NCI-H82 treated with DMSO at 0.1 percent for 48 hours (cell line): ENCODE measurements at regions not wholly inside any gene's neighbourhood (a gene's known extent, or its start where the extent isn't known, plus 50 kb on each side); places are given as distances from the start of the nearest gene placed in this dataset.
A peak's percentile ranks its signal among the peaks of the same experiment; 100 is the strongest.

Experiments
- DNase-seq: peaks from one replicate; lab custom pipeline; 2025; ENCODE audit not compliant: unreplicated experiment; lab: John Stamatoyannopoulos, UW

GRCh38 chr15:97528238-97528637, 432.3 kb upstream of the ARRDC4 start:
- no peak for DNase-seq

GRCh38 chr15:97545799-97546198, 414.7 kb upstream of the ARRDC4 start:
- DNase-seq: no peak

- DNase-seq: no peak
Observed at GRCh38 chr15:97547381-97547780, 413.1 kb upstream of the ARRDC4 start.

DNA sequence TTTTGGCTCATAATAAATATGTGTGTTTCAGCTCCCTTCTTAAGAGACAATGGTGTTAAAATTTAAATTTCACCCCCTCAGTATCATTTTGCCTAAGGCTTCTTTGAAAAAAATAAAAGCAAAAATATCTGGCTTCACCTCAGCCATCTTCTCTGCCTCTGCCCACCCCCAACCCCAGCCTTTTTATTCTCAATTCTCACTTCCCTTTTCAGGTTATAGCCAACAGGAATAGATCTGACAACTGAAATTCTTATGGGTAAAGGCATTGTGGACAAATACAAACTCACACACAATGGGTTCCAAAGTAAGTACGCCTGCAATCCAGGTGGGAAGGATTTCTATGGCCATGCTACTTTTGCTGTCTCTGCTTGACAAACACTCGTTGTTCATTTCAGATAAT, 399.0 kb upstream of the ARRDC4 start:
- no peak for DNase-seq

DNA sequence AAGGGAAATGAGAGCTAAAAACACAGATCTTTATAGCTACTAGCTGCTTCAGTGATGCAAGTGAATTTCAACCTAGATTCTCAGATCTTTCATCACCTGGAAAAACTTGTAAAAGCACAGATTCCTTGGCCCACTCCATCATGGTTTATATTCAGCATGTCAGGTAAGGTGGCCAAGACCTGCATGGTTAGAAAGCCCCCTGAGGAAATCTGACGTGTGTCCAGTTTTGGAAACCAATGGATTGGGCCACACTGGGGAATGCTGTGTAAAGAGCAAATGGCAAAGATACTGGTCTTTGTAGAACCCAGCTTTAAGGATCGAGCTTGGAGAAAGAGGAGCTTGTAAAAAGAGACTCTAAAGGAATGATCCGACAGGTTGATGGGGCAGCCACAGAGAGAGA, 397.0 kb upstream of the ARRDC4 start:
- DNase-seq: no peak

- DNase-seq: no peak
Observed at GRCh38 chr15:97566961-97567360, 393.5 kb upstream of the ARRDC4 start.

DNA sequence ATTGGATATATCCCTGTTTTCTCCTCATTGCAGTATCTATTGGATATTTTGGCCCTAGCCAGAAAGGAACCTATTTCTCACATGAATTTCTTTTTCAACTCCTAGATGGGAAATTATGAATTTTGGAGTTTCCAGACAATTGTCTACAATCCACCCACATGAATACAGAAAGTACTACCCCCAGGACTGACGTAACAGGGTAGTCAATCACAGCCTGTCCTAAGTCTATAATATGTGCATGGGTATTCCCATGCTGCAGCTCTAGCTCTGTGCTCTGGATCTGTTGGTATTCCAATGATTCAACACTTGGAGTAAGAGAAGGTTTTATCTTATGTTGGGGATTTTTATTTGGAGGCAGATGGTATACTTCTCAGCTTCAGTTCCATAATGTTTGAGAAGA, 393.1 kb upstream of the ARRDC4 start:
- no peak for DNase-seq

GRCh38 chr15:97576929-97577645, 383.4 kb upstream of the ARRDC4 start:
- DNase-seq: no peak

DNA sequence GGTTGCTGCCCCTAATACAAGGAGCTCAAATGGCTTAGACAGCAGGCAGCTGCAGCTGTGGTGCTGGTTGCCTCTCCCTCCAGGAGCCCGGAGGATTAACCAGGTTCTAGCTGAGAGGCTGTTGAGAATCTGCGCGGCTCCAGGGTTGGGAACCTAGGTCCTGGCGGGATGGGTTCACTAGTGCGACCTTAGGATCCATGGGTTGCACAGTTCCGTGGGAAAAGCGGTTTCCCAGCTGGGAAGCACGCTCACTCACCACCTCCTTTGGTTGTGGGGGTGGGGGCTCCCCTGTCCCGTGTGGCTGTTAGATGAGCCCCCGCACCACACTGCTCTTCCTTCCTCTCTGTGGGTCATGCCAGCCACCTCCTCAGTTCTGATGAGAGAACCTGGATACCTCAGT, 375.1 kb upstream of the ARRDC4 start:
- DNase-seq: no peak

DNA sequence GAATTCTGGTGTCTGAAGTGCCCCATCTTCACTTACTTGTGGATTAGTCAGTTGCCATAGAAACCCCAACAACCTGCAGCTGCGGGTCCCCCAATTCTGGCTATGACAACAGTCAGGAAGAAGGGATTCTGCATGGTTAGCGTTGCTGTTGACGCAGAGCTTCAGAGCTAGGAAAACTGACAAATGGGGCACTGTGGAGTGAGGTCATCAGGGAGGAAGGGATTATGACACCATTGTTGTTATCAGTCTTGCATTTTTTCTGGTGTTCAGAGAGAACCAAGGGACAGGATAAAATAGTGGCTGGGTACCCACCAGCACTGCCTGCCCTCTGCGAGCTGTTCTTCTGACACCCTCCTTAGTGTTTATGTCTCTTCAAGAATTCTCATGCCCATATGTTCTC, 367.7 kb upstream of the ARRDC4 start:
- no peak for DNase-seq

DNA sequence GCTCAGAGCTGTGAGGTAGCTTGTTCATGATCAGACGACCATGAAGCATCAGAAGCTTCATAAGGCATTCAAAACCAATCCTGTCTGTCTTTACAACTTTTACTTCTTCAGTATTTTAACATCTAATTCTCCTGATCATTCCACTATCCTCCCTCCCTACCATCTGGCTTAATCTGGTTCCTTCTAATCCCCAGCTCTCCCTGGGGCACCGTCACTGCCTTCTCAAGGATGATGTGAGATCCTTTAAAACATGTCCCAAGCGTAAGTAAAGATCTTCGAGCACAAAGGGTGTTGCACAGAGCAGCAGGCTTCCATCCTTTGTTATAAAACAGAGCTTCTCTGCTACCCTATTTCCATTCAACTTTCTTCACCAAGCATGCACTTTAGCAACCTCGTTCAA, 362.7 kb upstream of the ARRDC4 start:
- peak; percentile 63 for DNase-seq

- peak; percentile 93 for DNase-seq
Observed at GRCh38 chr15:97598353-97598798, 362.1 kb upstream of the ARRDC4 start.

DNA sequence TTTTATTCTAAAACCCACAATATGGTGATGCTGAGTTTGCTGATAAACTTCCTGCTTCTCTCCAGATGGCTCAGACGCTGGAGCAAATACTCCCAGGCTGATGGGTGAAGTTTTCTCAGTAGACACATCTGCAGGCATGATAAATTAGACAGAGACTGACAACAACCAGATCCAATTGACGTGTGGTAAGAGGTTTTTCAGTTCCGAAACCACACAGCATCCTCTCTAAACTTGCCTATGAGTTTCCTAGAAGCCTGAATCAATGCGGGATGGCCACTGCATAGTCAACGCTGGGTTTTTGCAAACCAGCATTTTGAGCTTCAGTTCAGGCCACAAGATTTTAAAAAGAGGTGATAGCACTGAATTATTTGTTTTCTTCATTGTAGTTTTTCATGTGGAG, 360.3 kb upstream of the ARRDC4 start:
- DNase-seq: peak; percentile 69

DNA sequence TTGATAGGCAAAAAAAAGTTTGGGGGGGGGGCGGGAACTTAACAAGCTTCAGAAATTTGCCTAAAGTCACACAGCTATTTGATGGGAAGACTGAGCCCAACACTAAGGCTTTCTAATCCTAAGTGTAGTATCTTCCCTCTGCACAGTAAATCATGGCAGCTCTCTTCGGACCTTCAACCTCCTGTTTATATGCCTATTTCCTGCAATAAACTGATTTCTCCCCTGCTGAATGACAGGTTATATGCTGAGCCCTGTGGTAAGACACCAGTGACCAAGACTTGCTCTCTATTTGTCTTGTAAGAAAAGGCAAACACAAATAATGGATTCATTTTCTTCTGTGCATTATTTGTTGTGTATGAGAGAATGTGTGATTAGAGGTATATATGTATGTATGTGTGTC, 355.8 kb upstream of the ARRDC4 start:
- DNase-seq: no peak

- DNase-seq: no peak
Observed at GRCh38 chr15:97615114-97615513, 345.4 kb upstream of the ARRDC4 start.

DNA sequence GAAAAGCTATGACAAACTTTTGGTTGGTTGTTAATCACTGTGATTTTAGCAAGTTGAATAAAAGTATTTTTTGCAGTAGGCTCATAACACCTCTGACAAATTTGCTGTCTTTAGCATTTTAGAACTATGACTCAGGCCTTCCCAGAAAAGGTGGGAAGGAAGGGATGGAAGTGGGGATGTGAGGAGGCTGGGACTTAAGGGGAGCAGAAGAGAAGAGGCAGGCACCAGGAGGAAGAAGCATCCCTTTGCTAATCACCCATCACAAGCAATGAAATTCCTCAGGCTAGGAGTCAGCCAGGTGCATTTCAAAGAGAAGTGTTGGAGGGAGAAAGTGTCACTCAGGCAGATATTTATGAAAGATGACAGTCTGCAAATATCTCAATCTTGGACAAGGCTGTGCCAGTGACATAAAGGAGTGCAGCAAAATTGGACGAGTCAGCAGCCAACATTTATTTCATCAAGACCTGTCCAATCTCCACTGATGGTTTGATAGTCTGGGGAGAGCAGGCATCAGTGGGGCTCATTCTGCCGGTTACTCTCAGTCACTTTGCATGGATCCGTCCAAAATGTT, 337.3 kb upstream of the ARRDC4 start:
- DNase-seq: no peak

DNA sequence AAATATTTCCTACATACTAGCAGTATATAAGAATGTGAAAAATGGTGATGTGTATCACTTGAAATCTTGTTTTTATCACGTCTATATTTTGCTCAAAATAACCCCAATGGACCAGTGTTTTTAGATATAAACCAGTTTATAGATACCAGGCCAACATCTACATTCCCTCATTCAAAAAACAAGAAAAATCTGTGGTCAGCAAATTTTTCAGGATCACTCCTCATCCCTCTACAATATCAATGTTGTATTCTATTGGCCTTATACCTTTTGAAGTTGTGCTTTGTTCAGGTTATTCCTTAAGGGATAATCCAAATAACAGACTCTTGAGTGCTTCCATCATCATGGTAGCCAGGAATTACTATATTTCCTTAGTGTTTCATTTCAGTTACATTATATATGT, 332.9 kb upstream of the ARRDC4 start:
- no peak for DNase-seq

- no peak for DNase-seq
Observed at GRCh38 chr15:97645758-97646157, 314.7 kb upstream of the ARRDC4 start.

DNA sequence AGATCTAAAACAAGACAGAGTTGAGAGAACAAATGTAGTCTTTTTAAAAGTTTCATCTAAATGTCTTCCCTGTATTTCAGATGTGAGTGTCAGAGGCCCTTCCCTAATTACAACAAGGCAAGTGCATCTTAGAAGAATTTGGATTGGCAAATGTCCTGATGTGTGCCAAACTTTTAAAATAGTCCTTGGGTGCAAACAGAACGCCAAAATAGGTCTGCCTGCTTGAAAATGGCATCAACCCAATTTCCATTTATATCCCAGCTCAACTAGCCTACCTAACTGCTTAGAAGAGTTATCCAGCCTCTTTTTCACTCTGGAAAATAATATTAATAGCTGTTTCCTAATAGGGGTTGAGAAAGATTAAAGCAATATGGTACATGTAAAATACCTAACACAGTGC, 311.8 kb upstream of the ARRDC4 start:
- no peak for DNase-seq

- no peak for DNase-seq
Observed at GRCh38 chr15:97652041-97652440, 308.5 kb upstream of the ARRDC4 start.

DNA sequence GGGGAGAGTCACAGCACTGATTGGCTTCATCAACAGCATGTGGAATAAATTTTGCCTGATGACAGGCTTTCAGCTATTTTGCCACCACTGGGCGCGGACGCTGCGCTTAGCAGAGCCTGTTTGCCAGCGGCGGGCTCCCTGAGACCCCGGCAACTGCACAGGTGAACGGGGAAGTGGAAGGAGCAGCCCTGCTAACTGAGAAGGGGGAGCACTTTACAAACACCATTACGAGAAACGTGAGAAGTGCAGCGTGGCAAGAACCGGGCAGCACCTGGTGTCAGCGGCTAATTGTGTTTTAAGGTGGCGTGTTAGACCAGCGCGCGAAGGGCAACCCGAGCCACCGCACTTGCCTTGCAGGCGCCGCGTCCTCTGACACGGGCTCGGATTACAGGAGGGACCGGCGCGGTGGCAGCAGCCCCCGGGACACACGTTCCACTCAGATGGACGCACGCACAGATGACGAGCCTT, 307.8 kb upstream of the ARRDC4 start:
- no peak for DNase-seq

DNA sequence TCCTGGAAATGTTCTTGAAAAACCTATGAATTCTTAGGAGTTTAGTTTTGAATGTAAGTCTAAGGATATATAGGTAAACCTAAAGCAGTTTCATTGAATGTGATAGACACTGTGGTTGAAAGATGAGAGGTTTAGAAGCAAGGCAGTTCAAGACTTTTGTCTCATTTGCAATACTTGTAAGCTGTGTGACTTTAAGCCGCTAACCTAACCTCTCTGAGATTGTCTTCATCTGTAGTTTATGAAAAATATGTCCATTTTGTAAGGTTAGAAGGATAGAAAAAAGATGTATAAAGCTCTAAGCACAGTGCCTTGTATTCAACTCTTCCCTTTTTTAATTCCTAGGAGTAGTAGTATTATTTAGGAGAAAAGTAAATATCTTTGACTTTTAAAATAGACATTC, 306.6 kb upstream of the ARRDC4 start:
- DNase-seq: no peak
